H1 (cell line): ENCODE measurements at regions not wholly inside any gene's neighbourhood (a gene's known extent, or its start where the extent isn't known, plus 50 kb on each side); places are given as distances from the start of the nearest gene placed in this dataset.

ENCODE experiments used
- CTCF ChIA-PET: fragments of 300-600 bp; sonication (Branson Sonifier 250); formaldehyde crosslinking; loops from one replicate; lab custom pipeline; 2021; ENCODE audit not compliant: partially characterized antibody; lab: Charles Lee
- POLR2A ChIA-PET: fragments of 300-600 bp; sonication (Branson Sonifier 250); formaldehyde crosslinking; loops from one replicate; lab custom pipeline; 2021; ENCODE audit warnings: inconsistent platforms; ENCODE audit not compliant: partially characterized antibody; lab: Charles Lee
- DNase-seq, 2 experiments: peaks; one replicate each; pipeline versions ENCODE4 v3.0.0 to v3.0.0-alpha.2; 2010 to 2022; ENCODE audit warnings: low spot score in 2 of 2, low read depth in 1 of 2, mixed read lengths in 1 of 2
- FAIRE-seq: peaks from 2 replicates; lab custom pipeline; 2011; peaks lifted over from hg19 to GRCh38; lab: Jason Lieb, UNC
- H2AFZ ChIP-seq: 2 replicates; pipeline ENCODE4 v1.8.1; 2012; ENCODE audit warnings: low read length, inconsistent platforms
- H2AK5ac ChIP-seq: 2 replicates; pipeline ENCODE4 v1.6.1; 2013; ENCODE audit warnings: low read depth, low read length
- H2BK120ac ChIP-seq: replicated peaks from 2 replicates; pipeline ENCODE3; 2013; ENCODE audit warnings: low read depth, low read length, inconsistent platforms
- H2BK12ac ChIP-seq: 2 replicates; pipeline ENCODE4 v1.6.1; 2013; ENCODE audit warnings: low read depth, low read length
- H2BK15ac ChIP-seq: 2 replicates; pipeline ENCODE4 v1.6.1; 2013; ENCODE audit warnings: low read length
- H2BK20ac ChIP-seq: 2 replicates; pipeline ENCODE4 v1.6.1; 2013; ENCODE audit warnings: low read length
- H2BK5ac ChIP-seq: 2 replicates; pipeline ENCODE4 v1.6.1; 2013; ENCODE audit warnings: low read depth, low read length
- H3K14ac ChIP-seq: 2 replicates; pipeline ENCODE4 v1.6.1; 2013; ENCODE audit warnings: inconsistent platforms; ENCODE audit not compliant: insufficient read length
- H3K18ac ChIP-seq: 2 replicates; pipeline ENCODE4 v1.6.1; 2013; ENCODE audit warnings: low read length; ENCODE audit errors: extremely low read depth
- H3K23ac ChIP-seq: 2 replicates; pipeline ENCODE4 v1.6.1; 2013; ENCODE audit warnings: inconsistent platforms; ENCODE audit not compliant: insufficient read length
- H3K23me2 ChIP-seq: 2 replicates; pipeline ENCODE4 v1.6.1; 2013; ENCODE audit warnings: low read depth, low read length
- H3K27ac ChIP-seq: 2 replicates; pipeline ENCODE4 v1.6.1; 2011; ENCODE audit warnings: low read depth, low read length, inconsistent platforms
- H3K27me3 ChIP-seq, 4 experiments: replicated peaks in 1 of 4; 1 replicate in 1 of 4; 2 replicates in 3 of 4; pipeline versions ENCODE4 v1.6.1 to v1.8.1; 2011 to 2013; ENCODE audit warnings: low read length in 3 of 4, mild to moderate bottlenecking in 3 of 4, inconsistent platforms in 2 of 4, mixed read lengths in 2 of 4, moderate library complexity in 1 of 4; ENCODE audit not compliant: control insufficient read depth in 3 of 4, insufficient read depth in 3 of 4; ENCODE audit errors: extremely low read depth in 1 of 4
- H3K36me3 ChIP-seq, 4 experiments: 2 replicates each; pipeline versions ENCODE4 v1.6.1 to v1.8.1; 2011 to 2013; ENCODE audit warnings: mild to moderate bottlenecking in 4 of 4, low read length in 3 of 4, moderate library complexity in 2 of 4, control low read depth in 1 of 4, inconsistent platforms in 1 of 4; ENCODE audit not compliant: insufficient read depth in 4 of 4, control insufficient read depth in 2 of 4
- H3K4ac ChIP-seq: replicated peaks from 2 replicates; pipeline ENCODE3; 2013; ENCODE audit warnings: low read length, low read depth, mixed read lengths, inconsistent platforms; ENCODE audit not compliant: insufficient read length
- H3K4me1 ChIP-seq, 4 experiments: replicated peaks in 1 of 4; 1 replicate in 1 of 4; 2 replicates in 3 of 4; pipeline versions ENCODE4 v1.6.1 to v1.8.1; 2011 to 2013; ENCODE audit warnings: low read length in 3 of 4, inconsistent platforms in 2 of 4, mixed read lengths in 1 of 4; ENCODE audit not compliant: insufficient read depth in 4 of 4, control insufficient read depth in 3 of 4
- H3K4me2 ChIP-seq, 2 experiments: 2 replicates each; pipeline versions ENCODE4 v1.6.1 to v1.8.1; 2011 to 2013; ENCODE audit warnings: low read depth in 2 of 2, low read length in 2 of 2, control low read depth in 1 of 2, inconsistent platforms in 1 of 2, mild to moderate bottlenecking in 1 of 2; ENCODE audit not compliant: insufficient read depth in 1 of 2
- H3K4me3 ChIP-seq, 4 experiments: fragments of 200-600, 300-600 bp in 1 of 4; sonication (generic), shearing (Covaris generic), sonication (Bioruptor Twin) in 1 of 4; 2 replicates each; pipeline versions ENCODE4 v1.5.1 to v1.8.1; 2011 to 2016; ENCODE audit warnings: low read length in 4 of 4, low read depth in 3 of 4, control low read depth in 2 of 4, inconsistent platforms in 2 of 4, mild to moderate bottlenecking in 2 of 4, mixed read lengths in 1 of 4, moderate library complexity in 1 of 4; ENCODE audit not compliant: insufficient read depth in 2 of 4; ENCODE audit errors: extremely low read depth in 1 of 4
- H3K56ac ChIP-seq: replicated peaks from 2 replicates; pipeline ENCODE3; 2013; ENCODE audit warnings: low read depth, mild to moderate bottlenecking, mixed read lengths, low read length, inconsistent platforms; ENCODE audit not compliant: insufficient read length
- H3K79me1 ChIP-seq: 2 replicates; pipeline ENCODE4 v1.6.1; 2013; ENCODE audit warnings: low read depth, low read length, control low read depth
- H3K79me2 ChIP-seq, 2 experiments: 2 replicates each; pipeline versions ENCODE4 v1.6.1 to v1.8.1; 2012 to 2013; ENCODE audit warnings: low read length in 2 of 2, mild to moderate bottlenecking in 2 of 2, inconsistent platforms in 1 of 2; ENCODE audit not compliant: insufficient read depth in 2 of 2, control insufficient read depth in 1 of 2
- H3K9ac ChIP-seq, 4 experiments: replicated peaks in 1 of 4; 1 replicate in 1 of 4; 2 replicates in 3 of 4; pipeline versions ENCODE4 v1.6.1 to v1.8.1; 2011 to 2013; ENCODE audit warnings: low read depth in 3 of 4, low read length in 3 of 4, control low read depth in 2 of 4, mild to moderate bottlenecking in 2 of 4, moderate library complexity in 2 of 4, inconsistent platforms in 1 of 4; ENCODE audit errors: extremely low read depth in 1 of 4
- H3K9me3 ChIP-seq, 2 experiments: 2 replicates each; pipeline versions ENCODE4 v1.6.1 to v1.8.1; 2012 to 2013; ENCODE audit warnings: mild to moderate bottlenecking in 2 of 2, moderate library complexity in 2 of 2, control low read depth in 1 of 2, inconsistent platforms in 1 of 2, low read depth in 1 of 2, low read length in 1 of 2, mixed read lengths in 1 of 2; ENCODE audit not compliant: insufficient read depth in 2 of 2
- H4K20me1 ChIP-seq, 2 experiments: replicated peaks in 1 of 2; 2 replicates each; pipeline versions ENCODE3 to v1.8.1; 2011 to 2013; ENCODE audit warnings: inconsistent platforms in 2 of 2, low read length in 2 of 2, mild to moderate bottlenecking in 1 of 2; ENCODE audit not compliant: insufficient read depth in 2 of 2, control insufficient read depth in 1 of 2
- H4K5ac ChIP-seq: 2 replicates; pipeline ENCODE4 v1.6.1; 2013; ENCODE audit warnings: low read length, low read depth, mixed read lengths, inconsistent platforms; ENCODE audit not compliant: insufficient read length
- H4K8ac ChIP-seq: 2 replicates; pipeline ENCODE4 v1.8.0; 2013; ENCODE audit warnings: mild to moderate bottlenecking, moderate library complexity, low read length, inconsistent platforms; ENCODE audit not compliant: insufficient read depth; ENCODE audit errors: extremely low read depth
- H4K91ac ChIP-seq: replicated peaks from 2 replicates; pipeline ENCODE3; 2013; ENCODE audit warnings: low read length, mixed read lengths, inconsistent platforms; ENCODE audit not compliant: insufficient read length
- CREB1 ChIP-seq: IDR thresholded peaks from 2 replicates; pipeline ENCODE4 v1.6.1; 2012; ENCODE audit warnings: inconsistent platforms
- KDM4A ChIP-seq: IDR thresholded peaks from one replicate; pipeline ENCODE4 v1.7.1; 2012; ENCODE audit warnings: low read depth, mild to moderate bottlenecking, moderate library complexity, low read length, inconsistent platforms; ENCODE audit not compliant: severe bottlenecking
- MAFK ChIP-seq: IDR thresholded peaks from 2 replicates; pipeline ENCODE4 v1.6.1; 2012; ENCODE audit warnings: low read depth, mild to moderate bottlenecking, improper control_type of control experiment, low read length
- NANOG ChIP-seq: IDR thresholded peaks from 2 replicates; pipeline ENCODE4 v1.6.1; 2011; ENCODE audit warnings: low read length, low read depth, mild to moderate bottlenecking, inconsistent platforms; ENCODE audit not compliant: insufficient read depth, poor library complexity, severe bottlenecking
- POLR2AphosphoS5 ChIP-seq: IDR thresholded peaks from 2 replicates; pipeline ENCODE4 v1.6.1; 2011; ENCODE audit warnings: low read depth, low read length
- WGBS, 2 experiments: shearing (Covaris generic) in 1 of 2; methylation state at CpG; one replicate each; pipeline versions ENCODE4 v1.1.6 to v1.1.7; 2013 to 2015; ENCODE audit warnings: low lambda C conversion rate in 2 of 2, mixed read lengths in 2 of 2, inconsistent platforms in 1 of 2, low coverage in 1 of 2, missing lambda C conversion rate in 1 of 2; ENCODE audit not compliant: insufficient replicate concordance in 2 of 2, insufficient coverage in 1 of 2, insufficient read length in 1 of 2; ENCODE audit errors: extremely low coverage in 1 of 2, missing lambda C conversion rate in 1 of 2; 5-methylcytosine and 5-hydroxymethylcytosine counted together

DNA sequence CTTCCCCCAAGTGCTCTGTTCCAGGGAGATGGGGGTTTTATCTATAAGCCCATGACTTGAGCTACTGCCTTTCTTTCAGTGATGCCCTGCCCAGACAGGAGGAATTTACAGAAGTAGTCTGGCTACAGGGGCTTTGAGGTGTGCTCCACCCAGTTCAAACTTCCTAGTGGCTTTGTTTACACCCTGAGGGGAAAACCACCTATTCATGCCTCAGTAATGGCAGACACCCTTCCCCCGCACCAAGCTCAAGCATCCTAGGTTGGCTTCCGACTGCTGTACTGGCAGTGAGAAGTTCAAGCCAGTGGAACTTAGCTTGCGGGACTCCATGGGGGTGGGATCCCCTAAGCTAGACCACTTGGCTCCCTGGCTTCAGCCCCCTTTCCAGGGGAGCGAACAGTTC lies 154.6 kb downstream of the IZUMO3 start:
- DNase-seq = no peak
- H3K23ac ChIP-seq = no peak overlapping the region
- no peak overlapping the region for H3K9ac ChIP-seq
- no peak overlapping the region for H3K14ac ChIP-seq
- H3K27me3 ChIP-seq = no peaks in the 10 kb centered on the region
- ChIA-PET CTCF (interaction anchor here (0.7 to 1.0 kb wide), 3 partner anchors 13 to 143 kb away, joined by 3 to 4 read pairs (median 4); no protein-coding TSS in a partner anchor), POLR2A (no interaction called here)
- H2AK5ac ChIP-seq = no peak overlapping the region
- no peak overlapping the region for H3K4me3 ChIP-seq
- H3K9me3 ChIP-seq = no peaks in the 10 kb centered on the region
- no peaks in the 10 kb centered on the region for H3K79me2 ChIP-seq
- no peak overlapping the region for H4K5ac ChIP-seq
- H3K27ac ChIP-seq = no peak overlapping the region
- no peak overlapping the region for H2BK12ac ChIP-seq
- H4K20me1 ChIP-seq = no peaks in the 10 kb centered on the region
- no peak overlapping the region for H2BK120ac ChIP-seq
- H3K4ac ChIP-seq = no peak overlapping the region
- peak overlapping the region; percentile 32; the same call in 1 of the 2 replicates for H2AFZ ChIP-seq
- H3K18ac ChIP-seq = no peak overlapping the region
- H3K79me1 ChIP-seq = no peaks in the 10 kb centered on the region
- H2BK20ac ChIP-seq = no peak overlapping the region
- H2BK15ac ChIP-seq = no peak overlapping the region
- H3K4me2 ChIP-seq = no peak overlapping the region
- H2BK5ac ChIP-seq = no peak overlapping the region
- no peak for FAIRE-seq
- no peaks in the 10 kb centered on the region for H3K23me2 ChIP-seq
- H4K91ac ChIP-seq = no peak overlapping the region
- H3K36me3 ChIP-seq = no peaks in the 10 kb centered on the region
- H3K56ac ChIP-seq = no peak overlapping the region
- no peak overlapping the region for H4K8ac ChIP-seq
- WGBS, 2 experiments = 93% methylated on average over 4 of the region's 4 CpGs; no CpG with 5 or more reads in 1 of the 2 experiments
- no peaks in the 10 kb centered on the region for H3K4me1 ChIP-seq
- TF ChIP-seq KDM4A = no peak
- no peak for TF ChIP-seq CREB1
- TF ChIP-seq NANOG = no peak
- no peak for TF ChIP-seq MAFK
- no peak for TF ChIP-seq POLR2AphosphoS5
